GM12878 (cell line): ENCODE measurements at regions not wholly inside any gene's neighbourhood (a gene's known extent, or its start where the extent isn't known, plus 50 kb on each side); places are given as distances from the start of the nearest gene placed in this dataset.

ENCODE experiments used
- ATAC-seq: fragments of 200-7000 bp; cut with Tn5 transposase; 3 replicates; pipeline ENCODE4 v1.9.1; 2020; ENCODE audit warnings: mild to moderate bottlenecking, moderate library complexity
- BruUV-seq: library from RNA; stranded (reverse); fragments of 400-500 nt; replicated peaks from 2 replicates; lab custom pipeline; 2021; lab: Mats Ljungman, UMichigan
- CTCF ChIA-PET: fragments of 300-600 bp; sonication (Branson Sonifier 250); formaldehyde crosslinking; extraction: SDS; loops from one replicate; lab custom pipeline; 2021; ENCODE audit warnings: inconsistent platforms; lab: Yijun Ruan, JAX
- POLR2A ChIA-PET: fragments of 350-600 bp; formaldehyde crosslinking; extraction: SDS; loops from one replicate; lab custom pipeline; 2021; ENCODE audit warnings: inconsistent platforms; lab: Charles Lee
- RAD21 ChIA-PET: fragments of 300-600 bp; sonication (Branson Sonifier 250); formaldehyde crosslinking; loops from one replicate; lab custom pipeline; 2023; ENCODE audit warnings: antibody characterized with exemption; ENCODE audit not compliant: unreplicated experiment; lab: Charles Lee
- SMC1A ChIA-PET: fragments of 300-600 bp; sonication (Branson Sonifier 250); formaldehyde crosslinking; loops from one replicate; lab custom pipeline; 2023; ENCODE audit not compliant: unreplicated experiment, uncharacterized antibody; lab: Charles Lee
- DNase-seq: peaks from one replicate; pipeline ENCODE4 v3.0.0-alpha.2; 2011; ENCODE audit warnings: low read depth, low spot score
- FAIRE-seq: peaks from 3 replicates; lab custom pipeline; 2011; peaks lifted over from hg19 to GRCh38; lab: Jason Lieb, UNC
- H2AFZ ChIP-seq: 2 replicates; pipeline ENCODE4 v1.6.0; 2011; ENCODE audit warnings: low read depth, low read length, control low read depth; ENCODE audit not compliant: control insufficient read depth
- H3K27ac ChIP-seq: 2 replicates; pipeline ENCODE4 v1.5.1; 2011; ENCODE audit warnings: control low read depth; ENCODE audit not compliant: control insufficient read depth, insufficient read depth
- H3K27me3 ChIP-seq, 2 experiments: replicated peaks in 1 of 2; 2 replicates each; pipeline versions ENCODE4 v1.6.0 to v1.6.1; 2011; ENCODE audit warnings: low read length in 1 of 2; ENCODE audit not compliant: control insufficient read depth in 2 of 2, insufficient read depth in 2 of 2
- H3K36me3 ChIP-seq, 2 experiments: 2 replicates each; pipeline ENCODE4 v1.5.1; 2011; ENCODE audit warnings: low read length in 1 of 2; ENCODE audit not compliant: control insufficient read depth in 2 of 2, insufficient read depth in 2 of 2
- H3K4me1 ChIP-seq: 2 replicates; pipeline ENCODE4 v1.6.1; 2011; ENCODE audit warnings: mild to moderate bottlenecking, low read length, moderate library complexity, mixed read lengths; ENCODE audit not compliant: control insufficient read depth, insufficient read depth
- H3K4me2 ChIP-seq: 2 replicates; pipeline ENCODE4 v1.6.0; 2011; ENCODE audit warnings: control low read depth; ENCODE audit not compliant: control insufficient read depth, insufficient read depth
- H3K4me3 ChIP-seq: fragments of 200-600 bp; sonication (generic); 2 replicates; pipeline ENCODE4 v1.5.1; 2016
- H3K79me2 ChIP-seq: 2 replicates; pipeline ENCODE4 v1.6.0; 2011; ENCODE audit warnings: low read length; ENCODE audit not compliant: control insufficient read depth, insufficient read depth
- H3K9ac ChIP-seq: 2 replicates; pipeline ENCODE4 v1.8.0; 2011; ENCODE audit warnings: low read length, control low read depth, mixed read lengths; ENCODE audit not compliant: control insufficient read depth, insufficient read depth
- H3K9me3 ChIP-seq: replicated peaks from 3 replicates; pipeline ENCODE4 v1.5.1; 2011; ENCODE audit warnings: mild to moderate bottlenecking, low read length; ENCODE audit not compliant: control insufficient read depth, insufficient read depth
- H4K20me1 ChIP-seq: 2 replicates; pipeline ENCODE4 v1.6.0; 2011; ENCODE audit not compliant: control insufficient read depth, insufficient read depth
- CHD4 ChIP-seq: fragments of 200-600 bp; sonication (generic); IDR thresholded peaks from 2 replicates; pipeline ENCODE4 v1.6.1; 2016; ENCODE audit warnings: mild to moderate bottlenecking
- ESRRA ChIP-seq: IDR thresholded peaks from 2 replicates; pipeline ENCODE4 v1.6.1; 2012; ENCODE audit warnings: mild to moderate bottlenecking, low read length, improper control_type of control experiment
- GABPA ChIP-seq: IDR thresholded peaks from 2 replicates; pipeline ENCODE4 v1.6.1; 2014; ENCODE audit warnings: antibody characterized with exemption, low read depth, mild to moderate bottlenecking, inconsistent platforms
- KDM1A ChIP-seq: fragments of 200-600 bp; sonication (generic); IDR thresholded peaks from 2 replicates; pipeline ENCODE4 v1.6.1; 2016; ENCODE audit warnings: borderline replicate concordance
- MXI1 ChIP-seq: fragments of 150-350 bp; IDR thresholded peaks from 2 replicates; pipeline ENCODE4 v1.6.1; 2011; ENCODE audit warnings: low read depth, mild to moderate bottlenecking, inconsistent platforms, low read length, improper control_type of control experiment
- NR2C1 ChIP-seq: fragments of 450-650 bp; IDR thresholded peaks from 2 replicates; pipeline ENCODE4 v1.6.1; 2017; ENCODE audit warnings: antibody characterized with exemption, mild to moderate bottlenecking, moderate library complexity
- ZNF384 ChIP-seq: IDR thresholded peaks from 2 replicates; pipeline ENCODE4 v1.6.1; 2012; ENCODE audit warnings: low read depth, mild to moderate bottlenecking, low read length, improper control_type of control experiment, borderline replicate concordance
- WGBS: methylation state at CpG from one replicate; pipeline ENCODE4 v1.1.6; 2016; ENCODE audit warnings: low lambda C conversion rate; ENCODE audit not compliant: insufficient replicate concordance, insufficient coverage; ENCODE audit errors: missing lambda C conversion rate; 5-methylcytosine and 5-hydroxymethylcytosine counted together
- in situ Hi-C: fragments of 300-500 bp; cut with MboI; formaldehyde crosslinking; loops from 9 replicates; pipeline ENCODE4 v1.14.3; 2018; ENCODE audit warnings: mixed read lengths
- intact Hi-C: fragments of 100-400 bp; cut with micrococcal nuclease; formaldehyde crosslinking; loops from one replicate; pipeline ENCODE4 v1.14.2; 2022; ENCODE audit not compliant: unreplicated experiment
- TF ChIP-seq, protein P1 (sequence below), 3 experiments: IDR thresholded peaks in 2 of 3; conservative IDR thresholded peaks in 1 of 3; 2 replicates each; pipeline ENCODE4 v1.5.1; 2011; ENCODE audit warnings: low read depth in 3 of 3, low read length in 3 of 3, mild to moderate bottlenecking in 3 of 3, control low read depth in 2 of 3, moderate library complexity in 2 of 3, inconsistent platforms in 1 of 3, mixed read lengths in 1 of 3; ENCODE audit not compliant: control insufficient read depth in 2 of 3, insufficient read depth in 1 of 3; ENCODE audit errors: extremely low read depth in 1 of 3

DNA sequence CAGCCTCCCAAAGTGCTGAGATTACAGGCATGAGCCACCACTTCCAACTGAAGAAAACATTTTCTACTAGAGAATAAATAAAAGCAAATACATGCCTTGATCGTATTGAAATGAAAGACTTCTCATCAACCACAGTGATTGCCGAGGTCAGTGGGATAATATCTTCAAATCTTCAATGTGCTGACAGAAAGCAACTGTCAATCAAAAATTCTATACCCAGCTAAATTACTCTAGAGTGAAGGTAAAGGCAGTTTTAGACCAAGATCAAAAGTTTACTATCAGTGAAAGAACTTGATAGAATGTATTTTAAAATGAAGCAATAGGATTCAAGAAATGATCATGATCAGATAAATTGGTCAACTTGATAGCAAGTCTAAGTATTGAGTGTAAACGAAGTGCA lies 130.6 kb downstream of the BRD1 start (continued):
- TF ChIP-seq ZNF384 = no peak
- no peak for TF ChIP-seq GABPA
- TF ChIP-seq CHD4 = no peak
- TF ChIP-seq, protein P1, sequence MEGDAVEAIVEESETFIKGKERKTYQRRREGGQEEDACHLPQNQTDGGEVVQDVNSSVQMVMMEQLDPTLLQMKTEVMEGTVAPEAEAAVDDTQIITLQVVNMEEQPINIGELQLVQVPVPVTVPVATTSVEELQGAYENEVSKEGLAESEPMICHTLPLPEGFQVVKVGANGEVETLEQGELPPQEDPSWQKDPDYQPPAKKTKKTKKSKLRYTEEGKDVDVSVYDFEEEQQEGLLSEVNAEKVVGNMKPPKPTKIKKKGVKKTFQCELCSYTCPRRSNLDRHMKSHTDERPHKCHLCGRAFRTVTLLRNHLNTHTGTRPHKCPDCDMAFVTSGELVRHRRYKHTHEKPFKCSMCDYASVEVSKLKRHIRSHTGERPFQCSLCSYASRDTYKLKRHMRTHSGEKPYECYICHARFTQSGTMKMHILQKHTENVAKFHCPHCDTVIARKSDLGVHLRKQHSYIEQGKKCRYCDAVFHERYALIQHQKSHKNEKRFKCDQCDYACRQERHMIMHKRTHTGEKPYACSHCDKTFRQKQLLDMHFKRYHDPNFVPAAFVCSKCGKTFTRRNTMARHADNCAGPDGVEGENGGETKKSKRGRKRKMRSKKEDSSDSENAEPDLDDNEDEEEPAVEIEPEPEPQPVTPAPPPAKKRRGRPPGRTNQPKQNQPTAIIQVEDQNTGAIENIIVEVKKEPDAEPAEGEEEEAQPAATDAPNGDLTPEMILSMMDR (IDR thresholded peaks at IDR 0.05 in 2 of 3, conservative IDR thresholded peaks at IDR 0.05 in 1 of 3; ENCODE audit: control insufficient read depth in 2 of 3, extremely low read depth in 1 of 3, insufficient read depth in 1 of 3, low read depth in 3 of 3, low read length in 3 of 3) = no peak
- no peak for TF ChIP-seq KDM1A

DNA sequence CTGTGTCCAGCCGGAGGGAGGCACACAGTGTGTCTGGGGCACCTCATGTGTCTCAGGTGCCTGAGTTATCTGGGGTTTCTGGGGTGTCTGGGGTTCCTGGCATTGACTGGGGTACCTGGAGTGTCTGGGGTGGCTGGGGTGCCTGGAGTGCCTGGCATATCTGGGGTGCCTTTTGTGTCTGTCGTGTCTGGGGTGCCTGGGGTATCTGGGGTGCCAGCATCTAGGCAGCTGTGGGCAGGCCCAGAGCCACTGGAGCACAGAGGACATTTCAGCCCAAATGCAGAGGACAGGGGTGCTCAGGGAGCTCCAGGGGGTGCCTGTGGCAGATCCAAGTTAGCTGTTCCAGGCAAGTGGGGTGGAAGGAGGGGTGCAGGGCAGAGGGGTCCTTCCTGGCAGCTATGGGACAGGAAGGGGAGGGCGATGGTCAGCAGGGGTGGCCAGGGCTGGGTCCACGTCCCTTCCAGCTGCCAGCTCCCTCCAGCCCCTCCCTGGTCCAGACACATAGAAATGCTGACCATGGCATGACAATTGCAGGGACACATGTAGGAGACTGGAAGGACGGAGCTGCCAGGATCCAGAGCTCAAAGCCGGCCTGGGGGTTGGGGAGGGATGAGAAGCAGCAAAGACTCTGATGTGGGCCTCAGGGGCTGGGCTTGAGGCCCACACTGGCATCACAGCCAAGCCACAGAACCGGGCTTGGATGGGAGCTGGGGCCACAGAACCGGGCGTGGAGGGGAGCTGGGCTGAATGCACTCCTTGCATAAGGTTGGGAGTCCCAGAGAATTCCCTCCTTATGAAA lies 133.0 kb downstream of the BRD1 start:
- no peak for TF ChIP-seq ESRRA
- no peak for TF ChIP-seq MXI1
- TF ChIP-seq NR2C1 = no peak
- ChIA-PET POLR2A (no interaction called here), SMC1A (no interaction called here), RAD21 (no interaction called here), CTCF (no interaction called here)
- Histone ChIP-seq H4K20me1 (no peaks in the 10 kb centered on the region), H3K9me3 (no peaks in the 10 kb centered on the region; the same call in 2 of the 3 replicates), H3K4me1 (no peaks in the 10 kb centered on the region), H3K27me3 (no peaks in the 10 kb centered on the region), H2AFZ (no peak overlapping the region), H3K27ac (no peak overlapping the region), H3K36me3 (no peaks in the 10 kb centered on the region), H3K4me3 (no peak overlapping the region), H3K4me2 (no peak overlapping the region), H3K9ac (no peak overlapping the region), H3K79me2 (no peaks in the 10 kb centered on the region)
- DNase-seq = no peak
- WGBS = 5% methylated on average over 9 of the region's 9 CpGs
- ATAC-seq = no peak
- no TSS peak for BruUV-seq
- no peak for FAIRE-seq
- intact Hi-C loops = no loop called here
- in situ Hi-C loops = no loop called here
